Smooth muscle cell (in vitro differentiated cells): ENCODE measurements at regions not wholly inside any gene's neighbourhood (a gene's known extent, or its start where the extent isn't known, plus 50 kb on each side); places are given as distances from the start of the nearest gene placed in this dataset.

Experiments
- DNase-seq: peaks from one replicate; lab custom pipeline; 2025; ENCODE audit not compliant: unreplicated experiment; lab: John Stamatoyannopoulos, UW
- H2AFZ ChIP-seq: fragments of 200-600 bp; sonication (generic); 2 replicates; pipeline ENCODE4 v1.6.0; 2016; ENCODE audit warnings: antibody characterized with exemption, low read depth, mild to moderate bottlenecking
- H3F3A ChIP-seq: fragments of 200-600 bp; sonication (generic); 2 replicates; pipeline ENCODE4 v1.6.0; 2017; ENCODE audit warnings: antibody characterized with exemption, low read depth
- H3K27ac ChIP-seq: fragments of 200-600 bp; sonication (generic); 2 replicates; pipeline ENCODE4 v1.5.1; 2016; ENCODE audit warnings: low read depth, mild to moderate bottlenecking
- H3K27me3 ChIP-seq: fragments of 200-600 bp; sonication (generic); 2 replicates; pipeline ENCODE4 v1.6.1; 2016; ENCODE audit warnings: low read depth, mild to moderate bottlenecking
- H3K36me3 ChIP-seq: fragments of 200-600 bp; sonication (generic); 2 replicates; pipeline ENCODE4 v1.5.1; 2016; ENCODE audit warnings: low read depth
- H3K4me1 ChIP-seq: fragments of 200-600 bp; sonication (generic); 2 replicates; pipeline ENCODE4 v1.5.1; 2016; ENCODE audit warnings: low read depth
- H3K4me2 ChIP-seq: fragments of 200-600 bp; sonication (generic); 2 replicates; pipeline ENCODE4 v1.6.0; 2016; ENCODE audit warnings: mild to moderate bottlenecking
- H3K4me3 ChIP-seq: fragments of 200-600 bp; sonication (generic); 2 replicates; pipeline ENCODE4 v1.5.1; 2016; ENCODE audit warnings: mild to moderate bottlenecking
- H3K79me2 ChIP-seq: fragments of 200-600 bp; sonication (generic); 2 replicates; pipeline ENCODE4 v1.6.0; 2016; ENCODE audit warnings: low read depth, mild to moderate bottlenecking
- H3K9ac ChIP-seq: fragments of 200-600 bp; sonication (generic); 2 replicates; pipeline ENCODE4 v1.6.0; 2016; ENCODE audit warnings: low read depth
- H3K9me3 ChIP-seq: fragments of 200-600 bp; sonication (generic); replicated peaks from 2 replicates; pipeline ENCODE4 v1.5.1; 2016; ENCODE audit warnings: low read depth
- H4K20me1 ChIP-seq: fragments of 200-600 bp; sonication (generic); 2 replicates; pipeline ENCODE4 v1.6.0; 2016; ENCODE audit warnings: low read depth
- WGBS: methylation state at CpG from one replicate; pipeline ENCODE4 v1.1.7; 2016; ENCODE audit warnings: low lambda C conversion rate; 5-methylcytosine and 5-hydroxymethylcytosine counted together
- TF ChIP-seq, protein P1 (sequence below): fragments of 200-600 bp; sonication (generic); IDR thresholded peaks from 2 replicates; pipeline ENCODE4 v1.5.1; 2017; ENCODE audit warnings: borderline replicate concordance, mild to moderate bottlenecking, antibody characterized with exemption; ENCODE audit not compliant: insufficient read depth, poor library complexity, severe bottlenecking

DNA sequence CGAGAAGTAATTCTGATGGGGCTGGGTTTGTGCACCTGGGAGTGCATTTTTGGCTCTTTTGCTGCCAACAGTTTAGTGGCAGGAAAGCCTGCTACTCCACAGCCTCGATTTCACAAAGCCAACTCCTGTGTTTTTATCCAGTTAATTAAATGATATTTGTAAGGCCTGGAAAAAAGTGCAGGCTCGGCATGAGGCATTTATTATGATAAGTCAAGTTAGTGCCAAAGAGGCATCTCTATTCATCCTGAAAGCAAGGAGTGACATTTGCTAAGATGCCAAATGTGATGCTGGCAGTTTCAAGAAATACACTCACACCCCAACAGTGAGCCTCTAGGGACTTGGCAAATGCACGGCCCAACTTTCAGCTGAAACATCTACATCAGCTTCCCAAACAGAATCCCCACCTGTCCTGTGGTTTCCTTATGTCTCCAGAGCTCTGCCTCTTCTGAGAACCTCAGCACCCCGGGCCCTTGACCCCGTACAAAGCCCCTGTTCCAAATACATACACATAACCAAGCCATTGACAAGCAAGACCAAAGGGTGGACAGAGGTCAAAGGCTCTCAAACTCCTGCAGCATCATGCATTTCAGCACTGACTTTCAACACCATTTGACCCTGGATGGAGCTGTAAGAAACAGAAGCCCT is 955.1 kb upstream of the TMEM132C start:
- H3K27ac ChIP-seq = no peak overlapping the region
- no peak overlapping the region for H2AFZ ChIP-seq
- no peak overlapping the region for H3K4me2 ChIP-seq
- H3K36me3 ChIP-seq = no peaks in the 10 kb centered on the region
- H3K4me1 ChIP-seq = no peaks in the 10 kb centered on the region
- no peaks in the 10 kb centered on the region for H3K27me3 ChIP-seq
- TF ChIP-seq, protein P1, sequence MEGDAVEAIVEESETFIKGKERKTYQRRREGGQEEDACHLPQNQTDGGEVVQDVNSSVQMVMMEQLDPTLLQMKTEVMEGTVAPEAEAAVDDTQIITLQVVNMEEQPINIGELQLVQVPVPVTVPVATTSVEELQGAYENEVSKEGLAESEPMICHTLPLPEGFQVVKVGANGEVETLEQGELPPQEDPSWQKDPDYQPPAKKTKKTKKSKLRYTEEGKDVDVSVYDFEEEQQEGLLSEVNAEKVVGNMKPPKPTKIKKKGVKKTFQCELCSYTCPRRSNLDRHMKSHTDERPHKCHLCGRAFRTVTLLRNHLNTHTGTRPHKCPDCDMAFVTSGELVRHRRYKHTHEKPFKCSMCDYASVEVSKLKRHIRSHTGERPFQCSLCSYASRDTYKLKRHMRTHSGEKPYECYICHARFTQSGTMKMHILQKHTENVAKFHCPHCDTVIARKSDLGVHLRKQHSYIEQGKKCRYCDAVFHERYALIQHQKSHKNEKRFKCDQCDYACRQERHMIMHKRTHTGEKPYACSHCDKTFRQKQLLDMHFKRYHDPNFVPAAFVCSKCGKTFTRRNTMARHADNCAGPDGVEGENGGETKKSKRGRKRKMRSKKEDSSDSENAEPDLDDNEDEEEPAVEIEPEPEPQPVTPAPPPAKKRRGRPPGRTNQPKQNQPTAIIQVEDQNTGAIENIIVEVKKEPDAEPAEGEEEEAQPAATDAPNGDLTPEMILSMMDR = no peak
- no peak for DNase-seq
- H3F3A ChIP-seq = no peaks in the 10 kb centered on the region
- no peak overlapping the region for H3K4me3 ChIP-seq
- no peak overlapping the region for H3K9ac ChIP-seq
- no peaks in the 10 kb centered on the region for H4K20me1 ChIP-seq
- WGBS = 75% methylated on average over 6 of the region's 6 CpGs
- H3K79me2 ChIP-seq = no peaks in the 10 kb centered on the region
- H3K9me3 ChIP-seq = no peaks in the 10 kb centered on the region

DNA sequence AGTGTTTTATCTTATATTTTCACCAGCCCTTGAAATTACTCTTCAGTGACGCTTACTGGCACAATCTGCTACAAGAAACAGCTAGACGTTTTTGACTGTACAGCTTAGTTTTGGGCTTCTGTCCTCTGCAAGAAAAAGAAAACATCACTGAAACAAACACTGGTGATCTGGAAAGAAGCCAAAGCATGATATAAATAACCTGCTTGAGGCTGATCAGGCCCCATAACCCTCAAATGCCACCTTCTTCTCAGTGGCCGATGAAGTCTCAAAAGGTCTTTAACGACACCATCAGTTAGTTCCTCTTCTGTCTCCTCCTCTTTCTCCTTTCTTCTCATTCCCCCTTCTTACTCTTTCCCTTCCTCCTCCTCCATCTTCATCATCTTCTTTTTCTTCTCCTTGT is 942.3 kb upstream of the TMEM132C start:
- Histone ChIP-seq H3K4me1 (no peaks in the 10 kb centered on the region), H3K36me3 (no peaks in the 10 kb centered on the region), H3K79me2 (no peaks in the 10 kb centered on the region), H3F3A (no peaks in the 10 kb centered on the region), H3K4me3 (no peak overlapping the region), H3K27ac (no peak overlapping the region), H3K9ac (no peak overlapping the region), H3K4me2 (no peak overlapping the region), H3K27me3 (no peaks in the 10 kb centered on the region), H4K20me1 (no peaks in the 10 kb centered on the region), H2AFZ (no peak overlapping the region), H3K9me3 (no peaks in the 10 kb centered on the region)
- TF ChIP-seq, protein P1 = no peak
- DNase-seq = no peak
- WGBS = 84% methylated on average over 4 of the region's 4 CpGs

DNA sequence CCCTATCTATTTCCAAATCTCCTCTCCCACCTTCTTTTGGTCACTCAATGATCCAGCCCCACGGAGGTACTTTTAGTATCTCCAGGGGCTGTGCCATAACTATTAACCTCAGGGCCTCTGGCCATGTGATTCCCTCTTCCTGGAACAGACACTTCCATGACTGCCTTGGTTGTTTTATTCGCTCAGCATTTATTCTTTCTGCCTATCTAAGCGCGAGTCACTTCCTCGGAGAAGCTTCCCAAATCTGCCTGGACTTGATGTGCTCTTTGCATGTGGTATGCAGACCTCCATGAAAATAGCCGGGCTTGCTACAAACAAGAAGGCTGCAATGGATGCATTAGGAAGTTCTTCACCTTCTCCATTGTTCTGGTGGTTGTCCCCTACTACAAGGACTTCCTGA is 939.0 kb upstream of the TMEM132C start:
- Histone ChIP-seq H3K4me2 (no peak overlapping the region), H2AFZ (no peak overlapping the region), H3K36me3 (no peaks in the 10 kb centered on the region), H3K27me3 (no peaks in the 10 kb centered on the region), H3K9me3 (no peaks in the 10 kb centered on the region), H3K9ac (no peak overlapping the region), H3K27ac (no peak overlapping the region), H3K79me2 (no peaks in the 10 kb centered on the region), H3F3A (no peaks in the 10 kb centered on the region), H3K4me1 (no peaks in the 10 kb centered on the region), H4K20me1 (no peaks in the 10 kb centered on the region), H3K4me3 (no peak overlapping the region)
- TF ChIP-seq, protein P1 = no peak
- DNase-seq = no peak
- WGBS = 82% methylated on average over 6 of the region's 6 CpGs

DNA sequence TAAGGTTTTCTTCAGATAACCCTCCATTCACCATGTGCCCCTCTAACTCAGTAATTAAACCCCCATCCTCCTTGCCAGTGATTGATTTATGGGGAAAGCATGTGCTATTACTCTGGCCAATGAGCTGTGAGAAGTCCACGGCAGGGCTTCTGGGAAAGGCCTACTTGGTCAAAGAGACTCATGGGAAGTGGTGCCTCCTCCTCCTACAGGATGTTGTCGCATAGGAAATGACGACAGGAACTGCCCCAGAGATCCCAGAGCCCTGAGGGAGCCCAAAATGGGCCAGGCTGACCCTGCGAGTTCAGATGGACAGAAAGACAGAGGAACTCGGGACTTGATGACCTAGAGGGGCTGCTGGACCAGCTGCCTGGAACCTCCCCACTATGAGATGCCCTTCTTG is 938.1 kb upstream of the TMEM132C start:
- 68% methylated on average over 5 of the region's 5 CpGs for WGBS
- no peaks in the 10 kb centered on the region for H3K9me3 ChIP-seq
- no peaks in the 10 kb centered on the region for H3K79me2 ChIP-seq
- H3K4me2 ChIP-seq = no peak overlapping the region
- no peaks in the 10 kb centered on the region for H3F3A ChIP-seq
- no peaks in the 10 kb centered on the region for H3K27me3 ChIP-seq
- no peaks in the 10 kb centered on the region for H3K36me3 ChIP-seq
- no peaks in the 10 kb centered on the region for H4K20me1 ChIP-seq
- no peak overlapping the region for H3K9ac ChIP-seq
- DNase-seq = no peak
- TF ChIP-seq, protein P1 = no peak
- no peak overlapping the region for H3K4me3 ChIP-seq
- no peaks in the 10 kb centered on the region for H3K4me1 ChIP-seq
- H2AFZ ChIP-seq = no peak overlapping the region
- no peak overlapping the region for H3K27ac ChIP-seq
